GM23248 (cell line): ENCODE measurements at regions not wholly inside any gene's neighbourhood (a gene's known extent, or its start where the extent isn't known, plus 50 kb on each side); places are given as distances from the start of the nearest gene placed in this dataset.

Experiments
- DNase-seq: peaks from one replicate; pipeline ENCODE4 v3.0.0-alpha.2; 2015
- H2AFZ ChIP-seq: fragments of 200-600 bp; sonication (generic); 2 replicates; pipeline ENCODE4 v1.6.1; 2016; ENCODE audit warnings: antibody characterized with exemption
- H3F3A ChIP-seq: fragments of 200-600 bp; sonication (generic); 2 replicates; pipeline ENCODE4 v1.6.1; 2016; ENCODE audit warnings: mild to moderate bottlenecking, antibody characterized with exemption, mixed run types; ENCODE audit not compliant: insufficient read depth
- H3K27ac ChIP-seq: fragments of 200-600 bp; sonication (generic); 2 replicates; pipeline ENCODE4 v1.5.1; 2016; ENCODE audit warnings: mild to moderate bottlenecking
- H3K27me3 ChIP-seq: fragments of 200-600 bp; sonication (generic); replicated peaks from 2 replicates; pipeline ENCODE4 v1.6.1; 2016; ENCODE audit warnings: mild to moderate bottlenecking; ENCODE audit not compliant: insufficient read depth
- H3K36me3 ChIP-seq: fragments of 200-600 bp; sonication (generic); 2 replicates; pipeline ENCODE4 v1.6.1; 2016; ENCODE audit warnings: low read depth, mild to moderate bottlenecking
- H3K4me1 ChIP-seq: fragments of 200-600 bp; sonication (generic); 2 replicates; pipeline ENCODE4 v1.6.1; 2016; ENCODE audit warnings: mild to moderate bottlenecking; ENCODE audit not compliant: insufficient read depth
- H3K4me2 ChIP-seq: fragments of 200-600 bp; sonication (generic); one replicate; pipeline ENCODE4 v1.6.1; 2016; ENCODE audit warnings: mild to moderate bottlenecking; ENCODE audit not compliant: unreplicated experiment
- H3K4me3 ChIP-seq: fragments of 200-600 bp; sonication (generic); 2 replicates; pipeline ENCODE4 v1.5.1; 2016; ENCODE audit warnings: mild to moderate bottlenecking
- H3K79me2 ChIP-seq: fragments of 200-600 bp; sonication (generic); 2 replicates; pipeline ENCODE4 v1.6.1; 2016; ENCODE audit warnings: mild to moderate bottlenecking; ENCODE audit not compliant: insufficient read depth
- H3K9ac ChIP-seq: fragments of 200-600 bp; sonication (generic); 2 replicates; pipeline ENCODE4 v1.6.1; 2016; ENCODE audit warnings: mild to moderate bottlenecking
- H3K9me2 ChIP-seq: fragments of 200-600 bp; sonication (generic); 2 replicates; pipeline ENCODE4 v1.6.1; 2016; ENCODE audit warnings: mixed run types, mild to moderate bottlenecking, moderate library complexity; ENCODE audit not compliant: insufficient read depth
- H3K9me3 ChIP-seq: fragments of 200-600 bp; sonication (generic); one replicate; pipeline ENCODE4 v1.6.1; 2017; ENCODE audit warnings: low read depth
- H4K20me1 ChIP-seq: fragments of 200-600 bp; sonication (generic); 2 replicates; pipeline ENCODE4 v1.6.0; 2016; ENCODE audit not compliant: insufficient read depth
- EZH2 ChIP-seq: fragments of 200-600 bp; sonication (generic); IDR thresholded peaks from 2 replicates; pipeline ENCODE4 v1.6.1; 2018; ENCODE audit warnings: antibody characterized with exemption, mild to moderate bottlenecking; ENCODE audit not compliant: insufficient read depth, poor library complexity, severe bottlenecking
- EZH2phosphoT487 ChIP-seq: fragments of 200-600 bp; sonication (generic); IDR thresholded peaks from 2 replicates; pipeline ENCODE4 v1.6.1; 2018; ENCODE audit warnings: antibody characterized with exemption, moderate library complexity, mild to moderate bottlenecking, low read depth; ENCODE audit not compliant: insufficient read depth
- WGBS, 2 experiments: methylation state at CpG; one replicate each; pipeline ENCODE4 v1.1.6; 2015 to 2017; ENCODE audit warnings: low lambda C conversion rate in 2 of 2, low coverage in 1 of 2; ENCODE audit errors: missing lambda C conversion rate in 2 of 2; 5-methylcytosine and 5-hydroxymethylcytosine counted together
- in situ Hi-C: fragments of 300-500 bp; cut with MboI; formaldehyde crosslinking; loops from 2 replicates; pipeline ENCODE4 v1.15.0; 2020

DNA sequence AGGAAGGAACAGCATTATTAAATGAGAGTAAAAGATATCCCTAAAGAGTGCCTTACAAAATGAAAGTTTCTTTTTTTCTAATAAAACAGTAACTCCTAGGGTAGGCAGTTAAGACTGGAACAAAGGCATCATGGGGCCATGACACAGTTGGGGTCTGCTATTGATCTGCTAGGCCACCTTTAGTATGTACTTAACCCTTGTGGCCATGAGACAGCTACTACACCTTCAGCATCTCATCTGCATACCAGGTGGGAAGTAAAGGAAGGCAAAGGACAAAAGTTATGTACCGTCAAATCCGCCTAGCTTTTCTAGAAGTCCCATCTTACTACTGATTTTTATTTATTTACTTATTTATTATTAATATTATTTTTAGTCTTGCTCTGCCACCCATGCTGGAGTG is 93.8 kb upstream of the FHIT start:
- Histone ChIP-seq H3K27ac (no peak overlapping the region), H3K4me3 (no peak overlapping the region), H3K79me2 (no peaks in the 10 kb centered on the region), H3K9ac (no peak overlapping the region), H3F3A (no peaks in the 10 kb centered on the region), H3K9me3 (no peaks in the 10 kb centered on the region), H4K20me1 (no peaks in the 10 kb centered on the region), H3K9me2 (no peaks in the 10 kb centered on the region; the same call in 1 of the 2 replicates), H3K27me3 (no peaks in the 10 kb centered on the region), H3K4me2 (no peak overlapping the region), H3K36me3 (no peaks in the 10 kb centered on the region), H3K4me1 (no peaks in the 10 kb centered on the region), H2AFZ (no peak overlapping the region)
- in situ Hi-C loops = no loop called here
- no peak for DNase-seq
- WGBS, 2 experiments = 75 to 82% methylated on average over 2 of the region's 2 CpGs
- TF ChIP-seq EZH2phosphoT487 (no peak), EZH2 (no peak)

- no peak for DNase-seq
- Histone ChIP-seq H3K9me2 (no peaks in the 10 kb centered on the region), H3F3A (no peaks in the 10 kb centered on the region), H2AFZ (no peak overlapping the region), H3K4me3 (no peak overlapping the region), H3K9me3 (no peaks in the 10 kb centered on the region), H3K4me2 (no peak overlapping the region), H4K20me1 (no peaks in the 10 kb centered on the region), H3K27me3 (no peaks in the 10 kb centered on the region), H3K9ac (no peak overlapping the region), H3K79me2 (no peaks in the 10 kb centered on the region), H3K27ac (no peak overlapping the region), H3K36me3 (no peaks in the 10 kb centered on the region), H3K4me1 (no peaks in the 10 kb centered on the region)
- in situ Hi-C loops = no loop called here
- TF ChIP-seq EZH2 = no peak
These were observed 96.7 kb upstream of the FHIT start for GRCh38 chr3:61347981-61348380.

DNA sequence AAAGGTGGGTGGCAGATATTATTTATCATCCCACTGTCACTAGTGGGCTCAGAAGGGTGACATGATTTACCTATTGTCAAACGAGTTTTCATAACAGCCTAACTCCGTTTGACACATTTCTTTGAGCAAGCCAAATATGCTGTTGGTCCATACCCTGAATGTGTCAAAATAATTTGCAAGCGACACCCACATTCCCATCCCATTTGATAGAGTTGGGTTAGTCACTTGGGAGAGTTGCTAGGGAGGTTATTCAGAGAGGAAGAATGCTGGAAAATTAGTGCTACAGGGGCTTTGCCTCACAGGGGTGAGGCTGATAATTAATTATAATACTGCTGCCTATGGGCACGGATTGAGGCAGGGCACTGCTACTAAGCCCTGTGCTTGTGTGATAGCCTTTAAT is 98.5 kb upstream of the FHIT start:
- in situ Hi-C loops = no loop called here
- Histone ChIP-seq H3K4me3 (no peak overlapping the region), H3K27ac (no peak overlapping the region), H3F3A (no peaks in the 10 kb centered on the region), H3K9me2 (no peaks in the 10 kb centered on the region), H3K36me3 (no peaks in the 10 kb centered on the region), H3K79me2 (no peaks in the 10 kb centered on the region), H3K4me1 (no peaks in the 10 kb centered on the region), H4K20me1 (no peaks in the 10 kb centered on the region), H3K9me3 (no peaks in the 10 kb centered on the region), H2AFZ (no peak overlapping the region), H3K4me2 (no peak overlapping the region), H3K27me3 (no peaks in the 10 kb centered on the region), H3K9ac (no peak overlapping the region)
- TF ChIP-seq EZH2 (no peak), EZH2phosphoT487 (no peak)
- no peak for DNase-seq
- WGBS, 2 experiments = 43% methylated on average over 4 of the region's 4 CpGs

GRCh38 chr3:61350782-61351309 is 99.6 kb upstream of the FHIT start:
- Histone ChIP-seq H3K4me3 (no peak overlapping the region), H3K36me3 (no peaks in the 10 kb centered on the region), H3K9me3 (no peaks in the 10 kb centered on the region), H2AFZ (no peak overlapping the region), H3K27ac (no peak overlapping the region), H3K9me2 (no peaks in the 10 kb centered on the region), H3K4me2 (no peak overlapping the region), H3K9ac (no peak overlapping the region), H3K27me3 (no peaks in the 10 kb centered on the region), H3K4me1 (no peaks in the 10 kb centered on the region), H3K79me2 (no peaks in the 10 kb centered on the region), H3F3A (no peaks in the 10 kb centered on the region), H4K20me1 (no peaks in the 10 kb centered on the region)
- no peak for DNase-seq
- 65 to 75% methylated on average over 6 of the region's 6 CpGs for WGBS, 2 experiments
- in situ Hi-C loops = no loop called here
- TF ChIP-seq EZH2phosphoT487 (no peak), EZH2 (no peak)

DNA sequence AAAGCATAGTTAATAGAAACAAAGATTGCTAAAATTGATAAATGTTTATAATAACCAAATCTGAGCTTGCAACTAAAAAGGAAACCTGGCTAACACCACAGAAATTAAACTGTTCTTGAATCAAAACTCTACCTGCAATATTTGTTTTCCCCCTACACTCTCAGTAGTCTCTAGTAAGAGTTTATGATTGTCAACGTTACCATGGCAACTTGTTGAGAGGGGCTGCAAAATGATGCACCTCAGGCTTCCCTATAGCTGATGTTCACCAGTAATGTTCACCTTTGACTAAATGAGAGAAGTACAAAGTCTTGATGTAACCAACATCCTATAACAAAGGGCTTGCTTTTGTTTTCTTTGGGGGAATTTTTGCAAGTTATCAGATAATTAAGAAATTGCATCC is 101.1 kb upstream of the FHIT start:
- no peaks in the 10 kb centered on the region for H3K27me3 ChIP-seq
- no peak overlapping the region for H3K4me2 ChIP-seq
- no peaks in the 10 kb centered on the region for H3K9me2 ChIP-seq
- H3K4me1 ChIP-seq = no peaks in the 10 kb centered on the region
- no peak overlapping the region for H3K4me3 ChIP-seq
- no peak for DNase-seq
- H2AFZ ChIP-seq = no peak overlapping the region
- TF ChIP-seq EZH2phosphoT487 (no peak), EZH2 (no peak)
- no peaks in the 10 kb centered on the region for H3K9me3 ChIP-seq
- in situ Hi-C loops = no loop called here
- no peaks in the 10 kb centered on the region for H3K36me3 ChIP-seq
- 14 to 26% methylated on average over 1 of the region's 1 CpG for WGBS, 2 experiments
- H3K79me2 ChIP-seq = no peaks in the 10 kb centered on the region
- no peak overlapping the region for H3K27ac ChIP-seq
- no peaks in the 10 kb centered on the region for H3F3A ChIP-seq
- no peaks in the 10 kb centered on the region for H4K20me1 ChIP-seq
- H3K9ac ChIP-seq = no peak overlapping the region
